HG02973 (cell line): ENCODE measurements at regions not wholly inside any gene's neighbourhood (a gene's known extent, or its start where the extent isn't known, plus 50 kb on each side); places are given as distances from the start of the nearest gene placed in this dataset.

Experiments used
- ATAC-seq: cut with Tn5 transposase; IDR thresholded peaks from one replicate; pipeline ENCODE4 v1.9.1; 2021; ENCODE audit warnings: moderate library complexity; ENCODE audit not compliant: unreplicated experiment

GRCh38 chr16:86389566-86390328 lies 120.6 kb upstream of the FOXF1 start:
- ATAC-seq = no peak

- ATAC-seq = no peak
Measured at GRCh38 chr16:86390335-86390734, 120.0 kb upstream of the FOXF1 start.

GRCh38 chr16:86391486-86391885 lies 118.8 kb upstream of the FOXF1 start:
- no peak for ATAC-seq

- no peak for ATAC-seq
Measured at GRCh38 chr16:86391984-86392383, 118.3 kb upstream of the FOXF1 start.

GRCh38 chr16:86392436-86393152 lies 117.7 kb upstream of the FOXF1 start:
- ATAC-seq = no peak

GRCh38 chr16:86393907-86394626 lies 116.3 kb upstream of the FOXF1 start:
- no peak for ATAC-seq

- ATAC-seq = no peak
Measured at GRCh38 chr16:86395477-86395876, 114.8 kb upstream of the FOXF1 start.

GRCh38 chr16:86396422-86396821 lies 113.9 kb upstream of the FOXF1 start:
- ATAC-seq = no peak

- ATAC-seq = no peak
Measured at GRCh38 chr16:86396901-86397311, 113.4 kb upstream of the FOXF1 start.

GRCh38 chr16:86398201-86398600 lies 112.1 kb upstream of the FOXF1 start:
- ATAC-seq = no peak

GRCh38 chr16:86398622-86399021 lies 111.7 kb upstream of the FOXF1 start:
- no peak for ATAC-seq

GRCh38 chr16:86401126-86401525 lies 109.2 kb upstream of the FOXF1 start:
- no peak for ATAC-seq

GRCh38 chr16:86403085-86403484 lies 107.2 kb upstream of the FOXF1 start:
- no peak for ATAC-seq

GRCh38 chr16:86403541-86404163 lies 106.7 kb upstream of the FOXF1 start:
- ATAC-seq = no peak

- ATAC-seq = no peak
Measured at GRCh38 chr16:86404678-86405077, 105.6 kb upstream of the FOXF1 start.

- ATAC-seq = no peak
Measured at GRCh38 chr16:86405319-86405718, 105.0 kb upstream of the FOXF1 start.

- ATAC-seq = no peak
Measured at GRCh38 chr16:86406056-86406455, 104.3 kb upstream of the FOXF1 start.

GRCh38 chr16:86408685-86409084 lies 101.6 kb upstream of the FOXF1 start:
- ATAC-seq = no peak

- ATAC-seq = no peak
Measured at GRCh38 chr16:86410081-86410480, 100.2 kb upstream of the FOXF1 start.

GRCh38 chr16:86410529-86410928 lies 99.8 kb upstream of the FOXF1 start:
- ATAC-seq = no peak

- no peak for ATAC-seq
Measured at GRCh38 chr16:86411897-86412296, 98.4 kb upstream of the FOXF1 start.
